ENCODE measurements at regions not wholly inside any gene's neighbourhood (a gene's known extent, or its start where the extent isn't known, plus 50 kb on each side); places are given as distances from the start of the nearest gene placed in this dataset.

DNA sequence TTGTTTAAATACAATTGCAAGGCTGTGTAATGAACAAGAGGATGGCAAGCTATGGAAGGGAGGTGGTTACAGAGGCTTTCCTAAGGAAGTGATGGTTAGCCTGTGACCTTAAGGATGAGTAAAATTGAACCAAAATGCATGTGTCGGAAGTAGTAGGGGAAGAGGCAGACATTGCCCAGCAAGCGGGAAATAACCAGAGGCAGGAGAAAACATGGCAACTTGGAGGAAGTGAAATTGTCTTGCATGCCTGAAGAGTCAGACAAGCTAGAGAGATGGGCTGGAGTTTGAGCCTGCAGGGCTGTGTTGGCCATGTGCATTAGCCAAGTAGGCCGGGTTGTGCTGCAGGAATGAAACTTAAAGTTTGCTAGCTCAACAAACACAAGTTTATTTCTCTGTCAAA, 96.2 kb downstream of the BTG1 start:
- no peak for TF ChIP-seq CTCF (conservative IDR thresholded peaks at IDR 0.05)
- TF ChIP-seq ZFX (IDR thresholded peaks at IDR 0.05) = no peak
- no peak overlapping the region for H3K27ac ChIP-seq

DNA sequence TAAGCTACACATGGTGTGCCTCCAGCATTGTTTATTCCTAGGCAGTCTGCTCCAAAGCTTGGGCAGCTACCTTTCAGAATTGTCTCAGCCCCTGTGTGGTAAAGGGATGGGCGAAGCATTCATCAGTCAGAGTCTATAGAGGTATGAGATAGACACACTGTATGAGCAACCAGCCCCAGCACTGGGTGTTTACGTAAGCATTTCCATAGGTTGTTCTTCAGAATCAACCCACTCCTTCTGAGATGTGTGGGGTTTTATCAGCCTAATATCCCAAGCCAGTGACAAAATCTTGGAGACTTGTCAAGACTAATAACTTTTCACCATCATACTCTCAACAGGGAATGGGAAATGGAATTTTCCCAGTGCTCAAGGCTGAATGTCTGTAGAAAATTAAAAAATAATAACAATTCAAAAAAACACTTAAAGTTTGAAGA, 98.2 kb downstream of the BTG1 start:
- H3K27ac ChIP-seq = no peak overlapping the region

GRCh38 chr12:92046557-92047392, 98.9 kb downstream of the BTG1 start:
- no peak overlapping the region for H3K27ac ChIP-seq
- TF ChIP-seq ZFX (IDR thresholded peaks at IDR 0.05) = no peak
- no peak for TF ChIP-seq CTCF (conservative IDR thresholded peaks at IDR 0.05)

More for the DNA sequence above, 98.2 kb downstream of the BTG1 start:
- TF ChIP-seq ZFX (IDR thresholded peaks at IDR 0.05) (no peak), CTCF (conservative IDR thresholded peaks at IDR 0.05) (no peak)

DNA sequence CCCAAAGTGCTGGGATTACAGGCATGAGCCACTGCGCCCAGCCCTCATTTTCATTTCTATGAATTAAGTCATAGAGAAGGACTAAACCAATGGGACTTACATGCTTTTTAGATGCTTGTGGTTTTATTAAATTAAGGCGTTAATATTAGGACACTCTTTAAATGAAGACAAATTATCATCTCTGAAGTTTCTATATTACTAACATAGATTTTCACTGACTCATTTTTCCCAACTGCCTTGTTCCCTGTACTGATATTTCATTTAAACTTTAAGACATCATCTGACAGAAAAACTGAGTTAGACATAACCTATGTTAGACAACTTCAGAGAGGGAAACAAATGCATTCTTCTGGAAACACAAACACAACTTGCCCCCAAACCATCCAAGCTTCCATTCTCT, 99.8 kb downstream of the BTG1 start:
- no peak for TF ChIP-seq ZFX (IDR thresholded peaks at IDR 0.05)
- no peak for TF ChIP-seq CTCF (conservative IDR thresholded peaks at IDR 0.05)
- H3K27ac ChIP-seq = no peak overlapping the region

- TF ChIP-seq CTCF (conservative IDR thresholded peaks at IDR 0.05) (no peak), ZFX (IDR thresholded peaks at IDR 0.05) (no peak)
- no peak overlapping the region for H3K27ac ChIP-seq
Observed at GRCh38 chr12:92044435-92044834, 101.2 kb downstream of the BTG1 start.

DNA sequence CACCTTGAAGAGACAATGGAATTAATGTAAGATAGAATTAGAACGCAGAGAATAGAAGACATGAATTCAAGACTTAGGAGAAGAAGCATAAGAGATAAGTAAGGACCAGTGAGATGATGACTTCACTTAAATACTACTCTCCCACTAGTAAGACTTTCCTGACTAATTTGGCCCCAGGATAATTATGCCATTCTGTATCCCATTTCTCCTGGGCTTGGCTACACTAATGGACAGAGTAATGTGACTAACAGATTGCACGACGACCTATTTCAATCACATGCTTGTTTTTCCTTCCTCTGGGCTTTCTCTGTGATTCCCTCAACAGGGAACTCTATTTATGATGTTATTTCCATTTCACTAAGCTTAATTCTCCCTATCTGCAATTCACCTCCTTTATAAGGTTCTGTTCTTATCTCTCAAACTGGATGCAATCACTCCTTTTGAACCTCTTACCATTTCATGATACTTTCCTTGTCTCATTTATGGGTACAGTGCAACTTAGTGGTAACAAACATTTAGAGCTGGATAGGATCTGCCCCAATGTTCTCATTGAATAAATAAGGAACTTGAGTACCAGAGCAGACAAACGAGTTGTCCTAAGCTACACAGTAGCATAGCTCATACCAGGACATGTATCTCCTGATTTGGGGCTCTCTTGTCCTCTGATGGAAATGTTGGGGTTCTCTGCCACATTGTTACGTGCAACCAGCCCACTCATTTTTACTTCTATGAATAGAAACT, 102.7 kb downstream of the BTG1 start:
- TF ChIP-seq CTCF (conservative IDR thresholded peaks at IDR 0.05) = 0 out of 2 replicates have a peak, but pooled peaks have one; percentile 3
- no peak for TF ChIP-seq ZFX (IDR thresholded peaks at IDR 0.05)
- no peak overlapping the region for H3K27ac ChIP-seq

- no peak overlapping the region for H3K27ac ChIP-seq
- TF ChIP-seq ZFX (IDR thresholded peaks at IDR 0.05) (no peak), CTCF (conservative IDR thresholded peaks at IDR 0.05) (no peak)
Observed at GRCh38 chr12:92041742-92042141, 103.9 kb downstream of the BTG1 start.
